HEK293 (cell line): ENCODE measurements at regions not wholly inside any gene's neighbourhood (a gene's known extent, or its start where the extent isn't known, plus 50 kb on each side); places are given as distances from the start of the nearest gene placed in this dataset.

ENCODE experiments used
- ZNF184 ChIP-seq: fragments of 450-650 bp; IDR thresholded peaks from 2 replicates; pipeline ENCODE4 v1.5.1; 2018; ENCODE audit warnings: missing biosample characterization, mild to moderate bottlenecking, missing genetic modification characterization
- ZNF202 ChIP-seq: fragments of 450-650 bp; formaldehyde crosslinking; IDR thresholded peaks from 2 replicates; pipeline ENCODE4 v1.5.1; 2016; ENCODE audit warnings: missing biosample characterization, missing genetic modification characterization, borderline replicate concordance
- ZNF777 ChIP-seq: fragments of 450-650 bp; formaldehyde crosslinking; IDR thresholded peaks from 2 replicates; pipeline ENCODE4 v1.5.1; 2017; ENCODE audit warnings: missing biosample characterization, missing genetic modification characterization, borderline replicate concordance
- ZSCAN30 ChIP-seq: fragments of 450-650 bp; IDR thresholded peaks from 2 replicates; pipeline ENCODE4 v1.5.1; 2018; ENCODE audit warnings: missing biosample characterization, mild to moderate bottlenecking, missing genetic modification characterization, moderate library complexity

DNA sequence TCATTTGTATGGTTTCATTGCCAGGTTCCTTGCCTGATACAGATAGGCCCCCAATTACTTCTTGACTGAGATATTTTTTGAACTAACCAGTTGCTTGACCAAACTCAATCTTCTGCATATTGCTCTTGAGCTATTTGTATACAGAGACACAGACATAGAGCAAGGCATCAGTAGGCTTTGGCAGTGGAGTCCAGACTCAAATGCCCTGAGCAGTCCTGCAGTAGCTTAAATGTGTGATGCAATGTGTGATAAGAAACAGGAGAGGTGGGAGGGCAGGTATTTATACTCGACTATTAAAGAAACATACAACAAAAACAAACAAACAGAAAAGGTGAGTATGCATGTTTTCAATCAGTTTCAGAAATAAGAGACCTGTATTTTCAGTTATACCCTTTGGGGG lies 197.9 kb upstream of the DAB1 start:
- TF ChIP-seq ZNF777 (tag by site-specific recombination) (no peak), ZNF184 (tag by site-specific recombination) (no peak), ZSCAN30 (tag by site-specific recombination) (no peak), ZNF202 (tag by site-specific recombination) (no peak)
